ENCODE measurements at regions not wholly inside any gene's neighbourhood (a gene's known extent, or its start where the extent isn't known, plus 50 kb on each side); places are given as distances from the start of the nearest gene placed in this dataset.

GRCh38 chr2:14533131-14533757 is 99.3 kb upstream of the LRATD1 start:
- TF ChIP-seq TAF1 (IDR thresholded peaks at IDR 0.05; ENCODE audit: borderline replicate concordance, low read depth, low read length) (no peak), KDM1A (IDR thresholded peaks at IDR 0.05; ENCODE audit: borderline replicate concordance) (no peak), ZNF384 (IDR thresholded peaks at IDR 0.05; ENCODE audit: borderline replicate concordance, low read depth, low read length) (no peak), NRF1 (conservative IDR thresholded peaks at IDR 0.05; ENCODE audit: low read depth, low read length) (no peak), POLR2AphosphoS5 (IDR thresholded peaks at IDR 0.05; ENCODE audit: low read length) (no peak)
- TF ChIP-seq, protein P1, sequence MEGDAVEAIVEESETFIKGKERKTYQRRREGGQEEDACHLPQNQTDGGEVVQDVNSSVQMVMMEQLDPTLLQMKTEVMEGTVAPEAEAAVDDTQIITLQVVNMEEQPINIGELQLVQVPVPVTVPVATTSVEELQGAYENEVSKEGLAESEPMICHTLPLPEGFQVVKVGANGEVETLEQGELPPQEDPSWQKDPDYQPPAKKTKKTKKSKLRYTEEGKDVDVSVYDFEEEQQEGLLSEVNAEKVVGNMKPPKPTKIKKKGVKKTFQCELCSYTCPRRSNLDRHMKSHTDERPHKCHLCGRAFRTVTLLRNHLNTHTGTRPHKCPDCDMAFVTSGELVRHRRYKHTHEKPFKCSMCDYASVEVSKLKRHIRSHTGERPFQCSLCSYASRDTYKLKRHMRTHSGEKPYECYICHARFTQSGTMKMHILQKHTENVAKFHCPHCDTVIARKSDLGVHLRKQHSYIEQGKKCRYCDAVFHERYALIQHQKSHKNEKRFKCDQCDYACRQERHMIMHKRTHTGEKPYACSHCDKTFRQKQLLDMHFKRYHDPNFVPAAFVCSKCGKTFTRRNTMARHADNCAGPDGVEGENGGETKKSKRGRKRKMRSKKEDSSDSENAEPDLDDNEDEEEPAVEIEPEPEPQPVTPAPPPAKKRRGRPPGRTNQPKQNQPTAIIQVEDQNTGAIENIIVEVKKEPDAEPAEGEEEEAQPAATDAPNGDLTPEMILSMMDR (IDR thresholded peaks at IDR 0.05 in 2 of 3, conservative IDR thresholded peaks at IDR 0.05 in 1 of 3; ENCODE audit: control insufficient read depth in 2 of 3, extremely low read depth in 1 of 3, insufficient read depth in 1 of 3, low read depth in 3 of 3, low read length in 3 of 3) = no peak
